Mesothelial cell of epicardium (in vitro differentiated cells): ENCODE measurements at regions not wholly inside any gene's neighbourhood (a gene's known extent, or its start where the extent isn't known, plus 50 kb on each side); places are given as distances from the start of the nearest gene placed in this dataset.

Source experiments
- DNase-seq, 2 experiments: peaks; one replicate each; pipeline ENCODE4 v3.0.0; 2021; ENCODE audit warnings: low spot score in 2 of 2; ENCODE audit not compliant: unreplicated experiment in 2 of 2
- H3K27ac Mint-ChIP-seq: 2 replicates; pipeline ENCODE4 v1.8.0; 2021; ENCODE audit warnings: mixed read lengths
- H3K27me3 Mint-ChIP-seq: 2 replicates; pipeline ENCODE4 v1.8.0; 2021; ENCODE audit warnings: low read depth, mixed read lengths
- H3K36me3 Mint-ChIP-seq: 2 replicates; pipeline ENCODE4 v1.8.0; 2021; ENCODE audit warnings: mixed read lengths
- H3K4me1 Mint-ChIP-seq: 2 replicates; pipeline ENCODE4 v1.8.0; 2021; ENCODE audit warnings: mixed read lengths
- H3K4me3 Mint-ChIP-seq: 2 replicates; pipeline ENCODE4 v1.8.0; 2021; ENCODE audit warnings: mild to moderate bottlenecking, moderate library complexity, mixed read lengths
- H3K9me3 Mint-ChIP-seq: 2 replicates; pipeline ENCODE4 v1.8.0; 2021; ENCODE audit warnings: mixed read lengths
- TF ChIP-seq, protein P1 (sequence below): fragments of 200-600 bp; sonication (generic); IDR thresholded peaks from one replicate; pipeline ENCODE4 v1.5.0; 2021; ENCODE audit warnings: antibody characterized with exemption; ENCODE audit not compliant: unreplicated experiment

DNA sequence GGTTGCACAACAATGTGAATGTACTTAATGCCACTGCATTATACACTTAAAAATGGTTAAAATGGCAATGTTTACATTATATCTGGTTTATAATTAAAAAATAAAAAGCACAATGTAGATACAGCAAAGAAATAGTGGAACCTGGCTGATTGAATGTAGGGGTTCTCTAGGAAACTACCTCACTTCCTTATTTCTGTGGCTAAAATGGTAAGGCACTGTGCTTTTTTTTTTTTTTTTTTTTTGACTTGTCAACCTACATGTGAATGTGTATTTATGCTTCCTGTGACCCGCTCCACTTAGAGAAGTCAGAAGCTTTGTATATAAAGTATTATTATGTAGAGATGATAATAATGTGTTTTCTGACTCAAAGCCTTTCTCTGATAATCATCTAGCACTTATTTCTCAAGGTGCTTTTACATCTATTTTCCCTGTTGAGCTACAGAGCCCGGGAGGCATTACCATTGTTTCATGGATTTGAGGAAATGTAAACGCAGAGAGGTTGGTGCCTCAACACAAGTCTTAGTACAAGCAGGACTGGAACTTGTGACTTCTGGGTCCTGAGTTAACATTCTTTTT lies 55.0 kb downstream of the SOX4 start:
- no peaks in the 10 kb centered on the region for H3K4me1 Mint-ChIP-seq
- H3K27me3 Mint-ChIP-seq, result no peaks in the 10 kb centered on the region
- H3K9me3 Mint-ChIP-seq, result peaks cover 22% of the 10 kb centered on the region
- no peak for DNase-seq
- H3K27ac Mint-ChIP-seq, result no peak overlapping the region
- no peaks in the 10 kb centered on the region for H3K36me3 Mint-ChIP-seq
- H3K4me3 Mint-ChIP-seq, result no peak overlapping the region
- TF ChIP-seq, protein P1, sequence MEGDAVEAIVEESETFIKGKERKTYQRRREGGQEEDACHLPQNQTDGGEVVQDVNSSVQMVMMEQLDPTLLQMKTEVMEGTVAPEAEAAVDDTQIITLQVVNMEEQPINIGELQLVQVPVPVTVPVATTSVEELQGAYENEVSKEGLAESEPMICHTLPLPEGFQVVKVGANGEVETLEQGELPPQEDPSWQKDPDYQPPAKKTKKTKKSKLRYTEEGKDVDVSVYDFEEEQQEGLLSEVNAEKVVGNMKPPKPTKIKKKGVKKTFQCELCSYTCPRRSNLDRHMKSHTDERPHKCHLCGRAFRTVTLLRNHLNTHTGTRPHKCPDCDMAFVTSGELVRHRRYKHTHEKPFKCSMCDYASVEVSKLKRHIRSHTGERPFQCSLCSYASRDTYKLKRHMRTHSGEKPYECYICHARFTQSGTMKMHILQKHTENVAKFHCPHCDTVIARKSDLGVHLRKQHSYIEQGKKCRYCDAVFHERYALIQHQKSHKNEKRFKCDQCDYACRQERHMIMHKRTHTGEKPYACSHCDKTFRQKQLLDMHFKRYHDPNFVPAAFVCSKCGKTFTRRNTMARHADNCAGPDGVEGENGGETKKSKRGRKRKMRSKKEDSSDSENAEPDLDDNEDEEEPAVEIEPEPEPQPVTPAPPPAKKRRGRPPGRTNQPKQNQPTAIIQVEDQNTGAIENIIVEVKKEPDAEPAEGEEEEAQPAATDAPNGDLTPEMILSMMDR, result no peak

DNA sequence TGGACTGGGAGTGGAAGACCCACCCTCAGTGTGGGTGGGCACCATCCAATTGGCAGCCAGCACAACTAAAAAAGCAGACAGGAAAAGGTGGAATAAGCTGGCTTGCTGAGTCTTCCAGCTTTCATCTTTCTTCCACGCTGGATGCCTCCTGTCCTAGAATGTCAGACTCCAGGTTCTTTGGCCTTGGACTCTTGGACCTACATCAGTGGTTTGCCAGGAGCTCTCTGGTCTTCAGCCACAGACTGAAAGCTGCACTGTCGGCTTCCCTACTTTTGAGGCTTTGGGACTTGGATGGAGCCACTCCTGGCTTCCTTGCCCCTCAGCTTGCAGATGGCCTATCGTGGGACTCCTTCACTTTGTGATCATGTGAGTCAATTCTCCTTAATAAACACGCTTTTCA lies 59.8 kb downstream of the SOX4 start:
- no peak overlapping the region for H3K4me3 Mint-ChIP-seq
- peaks cover 18% of the 10 kb centered on the region for H3K9me3 Mint-ChIP-seq
- H3K27me3 Mint-ChIP-seq, result no peaks in the 10 kb centered on the region
- no peaks in the 10 kb centered on the region for H3K36me3 Mint-ChIP-seq
- H3K4me1 Mint-ChIP-seq, result peaks cover 11% of the 10 kb centered on the region
- no peak overlapping the region for H3K27ac Mint-ChIP-seq
- TF ChIP-seq, protein P1, result no peak
- no peak for DNase-seq

DNA sequence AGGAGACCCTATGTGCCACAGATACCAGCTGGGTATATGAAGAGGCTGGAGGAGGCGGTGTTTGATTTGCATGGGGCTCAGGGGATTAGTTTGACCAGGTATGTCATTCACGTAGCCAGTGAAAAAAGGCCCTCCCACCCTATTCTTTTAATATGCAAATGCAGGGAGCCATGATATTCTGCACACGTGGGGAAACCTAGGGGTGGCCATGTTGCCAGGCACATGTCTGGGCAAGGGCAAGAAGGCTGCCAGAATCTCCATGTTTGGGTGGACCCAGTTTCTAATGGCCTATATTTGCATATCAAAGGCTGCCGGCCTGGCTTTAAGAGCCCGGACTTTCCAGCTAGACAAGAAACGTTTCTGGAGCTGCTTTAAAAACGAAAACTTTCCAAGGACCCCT lies 60.4 kb downstream of the SOX4 start:
- Mint-ChIP-seq H3K4me1 (peaks cover 11% of the 10 kb centered on the region), H3K36me3 (no peaks in the 10 kb centered on the region), H3K27me3 (no peaks in the 10 kb centered on the region), H3K4me3 (no peak overlapping the region), H3K27ac (no peak overlapping the region), H3K9me3 (peaks cover 18% of the 10 kb centered on the region)
- TF ChIP-seq, protein P1, result no peak
- DNase-seq, result no peak

DNA sequence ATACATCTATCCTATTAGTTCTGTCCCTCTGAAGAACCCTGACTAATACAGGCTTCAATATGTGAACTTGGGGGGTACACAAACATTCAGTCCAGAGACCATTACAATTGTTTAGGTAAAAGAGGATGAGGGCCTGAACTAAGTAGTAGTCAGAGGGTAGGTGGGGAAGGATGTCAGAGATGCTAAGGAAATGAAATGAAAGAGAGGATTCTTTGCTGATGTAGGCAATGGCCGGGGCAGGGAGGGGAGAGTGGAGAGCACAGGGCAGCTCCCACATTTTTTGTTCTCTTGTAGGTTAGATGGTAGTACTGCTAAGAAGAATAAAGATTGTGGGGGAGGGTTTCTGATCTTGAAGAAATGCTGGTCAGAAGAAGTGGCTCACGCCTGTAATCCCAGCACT lies 60.8 kb downstream of the SOX4 start:
- TF ChIP-seq, protein P1, result no peak
- Mint-ChIP-seq H3K4me3 (no peak overlapping the region), H3K9me3 (peaks cover 18% of the 10 kb centered on the region), H3K27me3 (no peaks in the 10 kb centered on the region), H3K36me3 (no peaks in the 10 kb centered on the region), H3K4me1 (peaks cover 11% of the 10 kb centered on the region), H3K27ac (peak overlapping the region; percentile 1)
- DNase-seq, result no peak

DNA sequence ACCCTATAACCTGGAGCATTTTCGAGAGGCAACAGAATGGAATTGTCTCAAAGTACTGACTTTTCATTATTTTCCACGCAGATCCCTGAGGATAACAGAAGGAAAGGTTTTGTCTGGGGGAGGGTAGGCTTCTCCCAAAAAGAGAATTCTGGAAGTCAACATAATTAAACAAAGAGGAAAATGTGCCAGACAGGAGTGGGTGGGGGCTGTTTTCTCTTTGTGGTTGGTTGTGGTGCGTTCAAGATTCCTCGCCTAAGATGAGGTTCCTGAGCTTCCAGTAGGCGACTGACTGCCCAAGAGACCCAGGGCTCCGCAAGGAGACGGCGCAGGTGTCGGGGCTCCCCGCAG lies 70.4 kb downstream of the SOX4 start:
- peaks cover 33% of the 10 kb centered on the region for H3K4me1 Mint-ChIP-seq
- no peak for DNase-seq
- peak overlapping the region; percentile 85 for H3K4me3 Mint-ChIP-seq
- H3K27ac Mint-ChIP-seq, result peak overlapping the region; percentile 37
- H3K27me3 Mint-ChIP-seq, result no peaks in the 10 kb centered on the region
- no peaks in the 10 kb centered on the region for H3K36me3 Mint-ChIP-seq
- TF ChIP-seq, protein P1, result no peak
- no peaks in the 10 kb centered on the region for H3K9me3 Mint-ChIP-seq
